ENCODE measurements at regions not wholly inside any gene's neighbourhood (a gene's known extent, or its start where the extent isn't known, plus 50 kb on each side); places are given as distances from the start of the nearest gene placed in this dataset.

GRCh38 chr12:87227162-87227561, 802.0 kb downstream of the C12orf50 start:
- POLR2A ChIA-PET, result no interaction called here
- H3K36me3 ChIP-seq (ENCODE audit: control insufficient read depth in 4 of 4, insufficient read depth in 4 of 4, low read length in 3 of 4), result no peaks in the 10 kb centered on the region
- H3K27me3 ChIP-seq (replicated peaks in 2 of 5; ENCODE audit: control insufficient read depth in 4 of 5, insufficient read depth in 5 of 5, low read length in 4 of 5), result no peaks in the 10 kb centered on the region
- no peak overlapping the region for H3K27ac ChIP-seq (ENCODE audit: insufficient read depth in 1 of 2, low read depth in 1 of 2, low read length in 2 of 2, poor library complexity in 1 of 2, severe bottlenecking in 2 of 2)
- DNase-seq, result no peak
- no peaks in the 10 kb centered on the region for H3K4me1 ChIP-seq (ENCODE audit: control extremely low read depth in 1 of 4, control insufficient read depth in 4 of 4, insufficient read depth in 4 of 4, low read length in 3 of 4)
- CTCF ChIA-PET, result no interaction called here
- H3K4me3 ChIP-seq (ENCODE audit: control insufficient read depth in 1 of 7, extremely low read depth in 1 of 7, insufficient read depth in 4 of 7, low read depth in 2 of 7, low read length in 6 of 7), result no peak overlapping the region
- no peaks in the 10 kb centered on the region for H3K9me3 ChIP-seq (ENCODE audit: control extremely low read depth in 1 of 5, control insufficient read depth in 4 of 5, insufficient read depth in 2 of 5, low read depth in 1 of 5, low read length in 4 of 5)
- no CpG with 5 or more reads among the region's 3 CpGs for WGBS (ENCODE audit: insufficient coverage)

GRCh38 chr12:87217491-87217890, 811.7 kb downstream of the C12orf50 start:
- no peaks in the 10 kb centered on the region for H3K4me1 ChIP-seq (ENCODE audit: control extremely low read depth in 1 of 4, control insufficient read depth in 4 of 4, insufficient read depth in 4 of 4, low read length in 3 of 4)
- no peak for DNase-seq
- no peak overlapping the region for H3K27ac ChIP-seq (ENCODE audit: insufficient read depth in 1 of 2, low read depth in 1 of 2, low read length in 2 of 2, poor library complexity in 1 of 2, severe bottlenecking in 2 of 2)
- no peaks in the 10 kb centered on the region for H3K9me3 ChIP-seq (ENCODE audit: control extremely low read depth in 1 of 5, control insufficient read depth in 4 of 5, insufficient read depth in 2 of 5, low read depth in 1 of 5, low read length in 4 of 5)
- no peak overlapping the region for H3K4me3 ChIP-seq (ENCODE audit: control insufficient read depth in 1 of 7, extremely low read depth in 1 of 7, insufficient read depth in 4 of 7, low read depth in 2 of 7, low read length in 6 of 7)
- ChIA-PET POLR2A (no interaction called here), CTCF (no interaction called here)
- H3K27me3 ChIP-seq (replicated peaks in 2 of 5; ENCODE audit: control insufficient read depth in 4 of 5, insufficient read depth in 5 of 5, low read length in 4 of 5), result no peaks in the 10 kb centered on the region
- no peaks in the 10 kb centered on the region for H3K36me3 ChIP-seq (ENCODE audit: control insufficient read depth in 4 of 4, insufficient read depth in 4 of 4, low read length in 3 of 4)

GRCh38 chr12:87216436-87216835, 812.8 kb downstream of the C12orf50 start:
- ChIA-PET POLR2A (no interaction called here), CTCF (no interaction called here)
- Histone ChIP-seq H3K9me3 (ENCODE audit: control extremely low read depth in 1 of 5, control insufficient read depth in 4 of 5, insufficient read depth in 2 of 5, low read depth in 1 of 5, low read length in 4 of 5) (no peaks in the 10 kb centered on the region), H3K27ac (ENCODE audit: insufficient read depth in 1 of 2, low read depth in 1 of 2, low read length in 2 of 2, poor library complexity in 1 of 2, severe bottlenecking in 2 of 2) (no peak overlapping the region), H3K4me3 (ENCODE audit: control insufficient read depth in 1 of 7, extremely low read depth in 1 of 7, insufficient read depth in 4 of 7, low read depth in 2 of 7, low read length in 6 of 7) (no peak overlapping the region), H3K4me1 (ENCODE audit: control extremely low read depth in 1 of 4, control insufficient read depth in 4 of 4, insufficient read depth in 4 of 4, low read length in 3 of 4) (no peaks in the 10 kb centered on the region), H3K36me3 (ENCODE audit: control insufficient read depth in 4 of 4, insufficient read depth in 4 of 4, low read length in 3 of 4) (no peaks in the 10 kb centered on the region), H3K27me3 (replicated peaks in 2 of 5; ENCODE audit: control insufficient read depth in 4 of 5, insufficient read depth in 5 of 5, low read length in 4 of 5) (no peaks in the 10 kb centered on the region)
- no peak for DNase-seq
- WGBS (ENCODE audit: insufficient coverage), result no CpG with 5 or more reads among the region's 4 CpGs

- H3K27ac ChIP-seq (ENCODE audit: insufficient read depth in 1 of 2, low read depth in 1 of 2, low read length in 2 of 2, poor library complexity in 1 of 2, severe bottlenecking in 2 of 2), result no peak overlapping the region
- H3K4me1 ChIP-seq (ENCODE audit: control extremely low read depth in 1 of 4, control insufficient read depth in 4 of 4, insufficient read depth in 4 of 4, low read length in 3 of 4), result no peaks in the 10 kb centered on the region
- CTCF ChIA-PET, result no interaction called here
- no peak overlapping the region for H3K4me3 ChIP-seq (ENCODE audit: control insufficient read depth in 1 of 7, extremely low read depth in 1 of 7, insufficient read depth in 4 of 7, low read depth in 2 of 7, low read length in 6 of 7)
- DNase-seq, result no peak
- 100% methylated on average over 1 of the region's 2 CpGs for WGBS (ENCODE audit: insufficient coverage)
- H3K36me3 ChIP-seq (ENCODE audit: control insufficient read depth in 4 of 4, insufficient read depth in 4 of 4, low read length in 3 of 4), result no peaks in the 10 kb centered on the region
- peaks cover 0 to 2% (median 0%) of the 10 kb centered on the region in 5 experiments for H3K9me3 ChIP-seq (ENCODE audit: control extremely low read depth in 1 of 5, control insufficient read depth in 4 of 5, insufficient read depth in 2 of 5, low read depth in 1 of 5, low read length in 4 of 5)
- POLR2A ChIA-PET, result no interaction called here
- H3K27me3 ChIP-seq (replicated peaks in 2 of 5; ENCODE audit: control insufficient read depth in 4 of 5, insufficient read depth in 5 of 5, low read length in 4 of 5), result no peaks in the 10 kb centered on the region
Observed at GRCh38 chr12:87202189-87202588, 827.0 kb downstream of the C12orf50 start.

- DNase-seq, result no peak
- ChIA-PET CTCF (no interaction called here), POLR2A (no interaction called here)
- no peaks in the 10 kb centered on the region for H3K4me1 ChIP-seq (ENCODE audit: control extremely low read depth in 1 of 4, control insufficient read depth in 4 of 4, insufficient read depth in 4 of 4, low read length in 3 of 4)
- H3K27me3 ChIP-seq (replicated peaks in 2 of 5; ENCODE audit: control insufficient read depth in 4 of 5, insufficient read depth in 5 of 5, low read length in 4 of 5), result no peaks in the 10 kb centered on the region
- peaks cover 0 to 2% (median 0%) of the 10 kb centered on the region in 5 experiments for H3K9me3 ChIP-seq (ENCODE audit: control extremely low read depth in 1 of 5, control insufficient read depth in 4 of 5, insufficient read depth in 2 of 5, low read depth in 1 of 5, low read length in 4 of 5)
- no peaks in the 10 kb centered on the region for H3K36me3 ChIP-seq (ENCODE audit: control insufficient read depth in 4 of 4, insufficient read depth in 4 of 4, low read length in 3 of 4)
- H3K27ac ChIP-seq (ENCODE audit: insufficient read depth in 1 of 2, low read depth in 1 of 2, low read length in 2 of 2, poor library complexity in 1 of 2, severe bottlenecking in 2 of 2), result no peak overlapping the region
- no peak overlapping the region for H3K4me3 ChIP-seq (ENCODE audit: control insufficient read depth in 1 of 7, extremely low read depth in 1 of 7, insufficient read depth in 4 of 7, low read depth in 2 of 7, low read length in 6 of 7)
Observed at GRCh38 chr12:87201598-87201997, 827.6 kb downstream of the C12orf50 start.

GRCh38 chr12:87200289-87200979, 828.8 kb downstream of the C12orf50 start:
- no CpG with 5 or more reads among the region's 1 CpG for WGBS (ENCODE audit: insufficient coverage)
- H3K36me3 ChIP-seq (ENCODE audit: control insufficient read depth in 4 of 4, insufficient read depth in 4 of 4, low read length in 3 of 4), result no peaks in the 10 kb centered on the region
- H3K4me3 ChIP-seq (ENCODE audit: control insufficient read depth in 1 of 7, extremely low read depth in 1 of 7, insufficient read depth in 4 of 7, low read depth in 2 of 7, low read length in 6 of 7), result no peak overlapping the region
- CTCF ChIA-PET, result no interaction called here
- H3K9me3 ChIP-seq (ENCODE audit: control extremely low read depth in 1 of 5, control insufficient read depth in 4 of 5, insufficient read depth in 2 of 5, low read depth in 1 of 5, low read length in 4 of 5), result peaks cover 0 to 2% (median 0%) of the 10 kb centered on the region in 5 experiments
- DNase-seq, result no peak
- no peaks in the 10 kb centered on the region for H3K27me3 ChIP-seq (replicated peaks in 2 of 5; ENCODE audit: control insufficient read depth in 4 of 5, insufficient read depth in 5 of 5, low read length in 4 of 5)
- POLR2A ChIA-PET, result no interaction called here
- H3K4me1 ChIP-seq (ENCODE audit: control extremely low read depth in 1 of 4, control insufficient read depth in 4 of 4, insufficient read depth in 4 of 4, low read length in 3 of 4), result no peaks in the 10 kb centered on the region
- no peak overlapping the region for H3K27ac ChIP-seq (ENCODE audit: insufficient read depth in 1 of 2, low read depth in 1 of 2, low read length in 2 of 2, poor library complexity in 1 of 2, severe bottlenecking in 2 of 2)

GRCh38 chr12:87198181-87198580, 831.0 kb downstream of the C12orf50 start:
- H3K27me3 ChIP-seq (replicated peaks in 2 of 5; ENCODE audit: control insufficient read depth in 4 of 5, insufficient read depth in 5 of 5, low read length in 4 of 5), result no peaks in the 10 kb centered on the region
- no CpG with 5 or more reads among the region's 1 CpG for WGBS (ENCODE audit: insufficient coverage)
- peaks cover 0 to 2% (median 0%) of the 10 kb centered on the region in 5 experiments for H3K9me3 ChIP-seq (ENCODE audit: control extremely low read depth in 1 of 5, control insufficient read depth in 4 of 5, insufficient read depth in 2 of 5, low read depth in 1 of 5, low read length in 4 of 5)
- no peaks in the 10 kb centered on the region for H3K4me1 ChIP-seq (ENCODE audit: control extremely low read depth in 1 of 4, control insufficient read depth in 4 of 4, insufficient read depth in 4 of 4, low read length in 3 of 4)
- ChIA-PET CTCF (no interaction called here), POLR2A (no interaction called here)
- no peak overlapping the region for H3K27ac ChIP-seq (ENCODE audit: insufficient read depth in 1 of 2, low read depth in 1 of 2, low read length in 2 of 2, poor library complexity in 1 of 2, severe bottlenecking in 2 of 2)
- H3K36me3 ChIP-seq (ENCODE audit: control insufficient read depth in 4 of 4, insufficient read depth in 4 of 4, low read length in 3 of 4), result no peaks in the 10 kb centered on the region
- no peak overlapping the region for H3K4me3 ChIP-seq (ENCODE audit: control insufficient read depth in 1 of 7, extremely low read depth in 1 of 7, insufficient read depth in 4 of 7, low read depth in 2 of 7, low read length in 6 of 7)
- no peak for DNase-seq

Data from common myeloid progenitor, CD34-positive (primary cell).